ENCODE measurements at regions not wholly inside any gene's neighbourhood (a gene's known extent, or its start where the extent isn't known, plus 50 kb on each side); places are given as distances from the start of the nearest gene placed in this dataset.

DNA sequence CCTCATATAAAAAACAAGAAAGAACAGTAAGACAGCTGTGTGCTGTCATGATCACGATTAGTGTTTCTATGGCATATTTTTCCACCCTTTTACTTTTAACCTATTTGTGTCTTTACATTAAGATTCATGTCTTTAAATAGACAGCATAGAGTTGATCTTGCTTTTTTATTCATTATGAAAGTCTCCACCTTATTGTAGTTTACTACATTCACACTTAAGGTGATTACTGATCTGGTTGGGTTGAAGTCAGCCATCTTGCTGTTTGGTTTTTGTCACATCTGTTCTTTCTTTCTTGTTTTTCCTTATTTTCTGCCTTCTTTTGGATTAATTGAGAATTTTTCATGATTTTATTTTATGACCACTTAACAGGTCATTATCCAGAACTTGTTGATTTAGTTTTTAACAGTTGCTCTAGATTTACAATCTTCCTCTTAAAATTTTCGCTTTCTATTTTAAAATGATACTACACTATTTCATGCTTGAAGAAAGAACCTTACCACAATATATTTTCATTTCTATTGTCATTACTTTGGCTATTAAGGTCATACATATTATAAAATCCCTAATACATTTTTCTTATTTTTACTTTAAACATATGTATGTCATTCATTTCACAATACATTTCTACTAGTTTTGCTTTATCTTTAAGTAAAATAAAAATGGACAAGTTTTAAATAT lies 292.5 kb downstream of the SH3GL2 start:
- TF ChIP-seq POLR2A (IDR thresholded peaks at IDR 0.05; ENCODE audit: low read length) (no peak), GATA1 (IDR thresholded peaks at IDR 0.05; ENCODE audit: low read depth, low read length) (no peak)

All from erythroblast (primary cell).